ENCODE measurements at regions not wholly inside any gene's neighbourhood (a gene's known extent, or its start where the extent isn't known, plus 50 kb on each side); places are given as distances from the start of the nearest gene placed in this dataset.

GRCh38 chr10:4008676-4009382 lies 223.8 kb upstream of the KLF6 start:
- TF ChIP-seq GATA2 (IDR thresholded peaks at IDR 0.05; ENCODE audit: low read depth, low read length) (no peak), GATA3 (IDR thresholded peaks at IDR 0.05; ENCODE audit: low read depth, low read length) (no peak)

GRCh38 chr10:4007771-4008170 lies 222.8 kb upstream of the KLF6 start:
- no peak for TF ChIP-seq GATA2 (IDR thresholded peaks at IDR 0.05; ENCODE audit: low read depth, low read length)
- TF ChIP-seq GATA3 (IDR thresholded peaks at IDR 0.05; ENCODE audit: low read depth, low read length): no peak

GRCh38 chr10:4006858-4007257 lies 221.8 kb upstream of the KLF6 start:
- TF ChIP-seq GATA2 (IDR thresholded peaks at IDR 0.05; ENCODE audit: low read depth, low read length) (no peak), GATA3 (IDR thresholded peaks at IDR 0.05; ENCODE audit: low read depth, low read length) (no peak)

- no peak for TF ChIP-seq GATA3 (IDR thresholded peaks at IDR 0.05; ENCODE audit: low read depth, low read length)
- no peak for TF ChIP-seq GATA2 (IDR thresholded peaks at IDR 0.05; ENCODE audit: low read depth, low read length)
These were observed 221.0 kb upstream of the KLF6 start for GRCh38 chr10:4006051-4006450.

- no peak for TF ChIP-seq GATA3 (IDR thresholded peaks at IDR 0.05; ENCODE audit: low read depth, low read length)
These were observed 220.0 kb upstream of the KLF6 start for GRCh38 chr10:4004990-4005389.

- TF ChIP-seq GATA2 (IDR thresholded peaks at IDR 0.05; ENCODE audit: low read depth, low read length) (no peak), GATA3 (IDR thresholded peaks at IDR 0.05; ENCODE audit: low read depth, low read length) (no peak)
These were observed 219.1 kb upstream of the KLF6 start for GRCh38 chr10:4004144-4004543.

GRCh38 chr10:4003348-4003973 lies 218.5 kb upstream of the KLF6 start:
- TF ChIP-seq GATA2 (IDR thresholded peaks at IDR 0.05; ENCODE audit: low read depth, low read length): no peak
- TF ChIP-seq GATA3 (IDR thresholded peaks at IDR 0.05; ENCODE audit: low read depth, low read length): no peak

GRCh38 chr10:4001811-4002210 lies 216.8 kb upstream of the KLF6 start:
- TF ChIP-seq GATA3 (IDR thresholded peaks at IDR 0.05; ENCODE audit: low read depth, low read length): no peak
- no peak for TF ChIP-seq GATA2 (IDR thresholded peaks at IDR 0.05; ENCODE audit: low read depth, low read length)

GRCh38 chr10:3999642-4000041 lies 214.6 kb upstream of the KLF6 start:
- TF ChIP-seq GATA2 (IDR thresholded peaks at IDR 0.05; ENCODE audit: low read depth, low read length): no peak
- no peak for TF ChIP-seq GATA3 (IDR thresholded peaks at IDR 0.05; ENCODE audit: low read depth, low read length)

GRCh38 chr10:3996697-3997096 lies 211.7 kb upstream of the KLF6 start:
- no peak for TF ChIP-seq GATA2 (IDR thresholded peaks at IDR 0.05; ENCODE audit: low read depth, low read length)
- TF ChIP-seq GATA3 (IDR thresholded peaks at IDR 0.05; ENCODE audit: low read depth, low read length): no peak

GRCh38 chr10:3995302-3996210 lies 210.5 kb upstream of the KLF6 start:
- TF ChIP-seq GATA3 (IDR thresholded peaks at IDR 0.05; ENCODE audit: low read depth, low read length): no peak
- no peak for TF ChIP-seq GATA2 (IDR thresholded peaks at IDR 0.05; ENCODE audit: low read depth, low read length)

- TF ChIP-seq GATA3 (IDR thresholded peaks at IDR 0.05; ENCODE audit: low read depth, low read length) (no peak), GATA2 (IDR thresholded peaks at IDR 0.05; ENCODE audit: low read depth, low read length) (no peak)
These were observed 207.6 kb upstream of the KLF6 start for GRCh38 chr10:3992382-3993178.

GRCh38 chr10:3990307-3990706 lies 205.3 kb upstream of the KLF6 start:
- TF ChIP-seq GATA3 (IDR thresholded peaks at IDR 0.05; ENCODE audit: low read depth, low read length): no peak
- no peak for TF ChIP-seq GATA2 (IDR thresholded peaks at IDR 0.05; ENCODE audit: low read depth, low read length)

Data from SH-SY5Y (cell line).